PC-3 (cell line): ENCODE measurements at regions not wholly inside any gene's neighbourhood (a gene's known extent, or its start where the extent isn't known, plus 50 kb on each side); places are given as distances from the start of the nearest gene placed in this dataset.

Experiments used
- CTCF ChIP-seq: fragments of 300-600 bp; sonication (generic); conservative IDR thresholded peaks from 2 replicates; pipeline ENCODE4 v1.5.1; 2017; ENCODE audit warnings: antibody characterized with exemption, low read depth, mild to moderate bottlenecking, low read length
- EZH2phosphoT487 ChIP-seq: fragments of 300-600 bp; sonication (generic); IDR thresholded peaks from 2 replicates; pipeline ENCODE4 v1.6.1; 2018; ENCODE audit warnings: mild to moderate bottlenecking, antibody characterized with exemption, low read length, borderline replicate concordance

- TF ChIP-seq CTCF (no peak), EZH2phosphoT487 (no peak)
These were observed 61.1 kb upstream of the UNC5A start for GRCh38 chr5:176748967-176749935.
